ENCODE measurements at regions not wholly inside any gene's neighbourhood (a gene's known extent, or its start where the extent isn't known, plus 50 kb on each side); places are given as distances from the start of the nearest gene placed in this dataset.
"Not testable (repeated sequence)": the region's sequence is repeated elsewhere in the genome, so short reads cannot be mapped to it uniquely, and the experiment has no call there.

GRCh38 chr5:102554082-102554481 is 55.3 kb upstream of the SLCO6A1 start:
- Histone ChIP-seq H3K4me3 (ENCODE audit: insufficient read depth, low read depth, low read length) (no peak overlapping the region), H3K27me3 (ENCODE audit: control insufficient read depth, insufficient read depth, low read length) (no peaks in the 10 kb centered on the region), H3K36me3 (replicated peaks; ENCODE audit: control insufficient read depth, insufficient read depth, low read length) (no peaks in the 10 kb centered on the region)
- DNase-seq = no peak

DNA sequence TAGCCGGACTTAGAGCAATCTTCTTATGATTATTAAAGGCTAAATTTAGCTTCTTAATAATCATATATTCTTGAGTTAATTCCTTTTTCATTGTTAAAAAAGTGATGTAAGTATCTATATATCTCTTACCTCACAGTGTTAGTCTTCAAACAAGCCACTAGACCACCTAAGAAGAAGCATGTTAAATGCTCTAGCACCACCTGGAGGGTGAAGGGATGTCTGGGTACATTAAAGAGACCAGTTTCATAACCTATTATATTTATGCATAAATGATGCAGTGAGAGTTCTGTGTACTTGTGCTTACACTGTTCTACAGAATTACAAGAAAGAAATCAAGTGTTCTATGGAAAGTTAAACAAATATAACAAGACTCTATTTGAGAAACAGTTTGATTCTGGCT is 55.9 kb upstream of the SLCO6A1 start:
- H3K4me3 ChIP-seq (ENCODE audit: insufficient read depth, low read depth, low read length) = no peak overlapping the region
- H3K36me3 ChIP-seq (replicated peaks; ENCODE audit: control insufficient read depth, insufficient read depth, low read length) = no peaks in the 10 kb centered on the region
- no peaks in the 10 kb centered on the region for H3K27me3 ChIP-seq (ENCODE audit: control insufficient read depth, insufficient read depth, low read length)
- DNase-seq = no peak

- no peak overlapping the region for H3K4me3 ChIP-seq (ENCODE audit: insufficient read depth, low read depth, low read length)
- no peaks in the 10 kb centered on the region for H3K27me3 ChIP-seq (ENCODE audit: control insufficient read depth, insufficient read depth, low read length)
- peak; percentile 18 for DNase-seq
- H3K36me3 ChIP-seq (replicated peaks; ENCODE audit: control insufficient read depth, insufficient read depth, low read length) = no peaks in the 10 kb centered on the region
These were observed 63.3 kb upstream of the SLCO6A1 start for GRCh38 chr5:102561894-102562760.

DNA sequence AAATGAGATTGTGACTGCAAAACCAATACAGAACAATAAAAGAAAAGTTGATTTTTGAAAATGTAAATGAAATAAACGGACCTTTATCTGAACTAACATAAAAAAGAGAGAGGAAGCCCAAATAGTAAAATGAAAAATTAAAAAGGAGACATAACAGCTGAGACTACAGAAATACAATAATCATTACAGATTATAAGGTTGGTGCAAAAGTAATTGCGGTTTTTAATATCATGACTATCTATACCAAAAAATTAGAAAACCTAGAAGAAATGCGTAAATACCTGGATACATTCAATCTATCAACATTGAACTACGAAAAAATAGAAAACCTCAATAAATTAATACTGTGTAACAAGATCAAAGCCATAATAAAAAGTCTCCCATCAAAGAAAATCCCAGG is 71.9 kb upstream of the SLCO6A1 start:
- no peak overlapping the region for H3K4me3 ChIP-seq (ENCODE audit: insufficient read depth, low read depth, low read length)
- DNase-seq = no peak
- no peaks in the 10 kb centered on the region for H3K27me3 ChIP-seq (ENCODE audit: control insufficient read depth, insufficient read depth, low read length)
- no peaks in the 10 kb centered on the region for H3K36me3 ChIP-seq (replicated peaks; ENCODE audit: control insufficient read depth, insufficient read depth, low read length)

DNA sequence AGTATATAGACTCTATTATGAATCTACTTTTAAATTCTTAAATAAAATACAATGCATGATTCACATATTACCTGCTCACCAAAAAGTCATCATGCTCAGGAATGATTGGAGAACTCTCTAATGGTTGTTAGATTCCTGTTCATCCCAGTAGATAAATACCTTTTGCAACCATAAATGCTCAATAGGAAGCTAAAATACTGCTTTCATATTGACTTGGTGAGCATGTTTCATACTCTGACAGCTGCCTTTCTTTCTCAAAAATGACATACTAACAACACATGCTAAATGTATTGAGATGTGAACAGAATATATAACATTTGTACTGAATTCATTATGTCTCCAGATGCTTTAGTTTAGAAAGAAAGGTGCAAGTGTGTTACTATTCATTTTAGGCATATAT is 79.6 kb upstream of the SLCO6A1 start:
- Histone ChIP-seq H3K4me3 (ENCODE audit: insufficient read depth, low read depth, low read length) (no peak overlapping the region), H3K36me3 (replicated peaks; ENCODE audit: control insufficient read depth, insufficient read depth, low read length) (no peaks in the 10 kb centered on the region), H3K27me3 (ENCODE audit: control insufficient read depth, insufficient read depth, low read length) (no peaks in the 10 kb centered on the region)
- no peak for DNase-seq

GRCh38 chr5:102579379-102579778 is 80.6 kb upstream of the SLCO6A1 start:
- no peak overlapping the region for H3K4me3 ChIP-seq (ENCODE audit: insufficient read depth, low read depth, low read length)

DNA sequence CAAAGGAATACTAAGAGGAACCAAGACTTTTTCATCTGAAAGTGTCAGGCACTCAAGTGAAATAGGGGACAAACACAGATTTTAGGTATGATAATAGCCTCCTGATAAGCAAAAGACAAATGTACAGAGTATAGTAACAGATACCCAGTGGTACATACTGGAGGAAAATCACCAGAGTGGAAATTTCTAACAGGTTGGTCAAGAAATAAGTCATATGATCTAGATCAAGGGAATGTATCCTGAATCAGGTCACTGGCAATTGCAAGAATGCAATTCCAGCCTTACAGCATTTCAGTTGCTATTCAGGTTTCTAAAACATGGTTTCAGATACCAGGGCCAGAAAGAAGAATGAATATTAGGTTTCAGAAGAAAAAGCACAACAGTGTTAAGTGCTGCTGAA is 82.2 kb upstream of the SLCO6A1 start:
- Histone ChIP-seq H3K4me3 (ENCODE audit: insufficient read depth, low read depth, low read length) (no peak overlapping the region), H3K36me3 (replicated peaks; ENCODE audit: control insufficient read depth, insufficient read depth, low read length) (no peaks in the 10 kb centered on the region), H3K27me3 (ENCODE audit: control insufficient read depth, insufficient read depth, low read length) (no peaks in the 10 kb centered on the region)
- no peak for DNase-seq

More at GRCh38 chr5:102579379-102579778, 80.6 kb upstream of the SLCO6A1 start:
- H3K27me3 ChIP-seq (ENCODE audit: control insufficient read depth, insufficient read depth, low read length) = no peaks in the 10 kb centered on the region
- DNase-seq = no peak
- no peaks in the 10 kb centered on the region for H3K36me3 ChIP-seq (replicated peaks; ENCODE audit: control insufficient read depth, insufficient read depth, low read length)

DNA sequence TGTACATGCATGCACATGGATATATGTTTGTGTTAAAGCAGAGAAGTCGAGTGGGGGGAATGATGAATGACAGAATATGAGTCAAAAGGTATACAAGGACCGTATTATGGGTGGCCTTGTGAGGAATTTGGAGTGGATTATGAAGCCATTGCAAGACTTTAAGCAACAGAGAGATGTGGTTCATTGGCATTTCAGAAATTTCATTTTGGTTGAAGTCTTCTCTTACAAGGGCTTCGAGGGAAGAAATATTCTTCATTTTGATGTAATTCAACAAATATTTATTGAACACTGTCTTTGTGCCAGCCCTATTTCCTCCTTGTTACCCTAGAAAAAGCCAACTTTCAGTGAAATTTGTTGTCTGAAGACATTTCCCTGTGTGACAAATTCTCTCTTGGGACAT is 83.9 kb upstream of the SLCO6A1 start:
- Histone ChIP-seq H3K4me3 (ENCODE audit: insufficient read depth, low read depth, low read length) (no peak overlapping the region), H3K27me3 (ENCODE audit: control insufficient read depth, insufficient read depth, low read length) (no peaks in the 10 kb centered on the region), H3K36me3 (replicated peaks; ENCODE audit: control insufficient read depth, insufficient read depth, low read length) (no peaks in the 10 kb centered on the region)
- no peak for DNase-seq

- no peak for DNase-seq
- Histone ChIP-seq H3K4me3 (ENCODE audit: insufficient read depth, low read depth, low read length) (no peak overlapping the region), H3K27me3 (ENCODE audit: control insufficient read depth, insufficient read depth, low read length) (no peaks in the 10 kb centered on the region), H3K36me3 (replicated peaks; ENCODE audit: control insufficient read depth, insufficient read depth, low read length) (no peaks in the 10 kb centered on the region)
These were observed 84.7 kb upstream of the SLCO6A1 start for GRCh38 chr5:102583276-102584124.

DNA sequence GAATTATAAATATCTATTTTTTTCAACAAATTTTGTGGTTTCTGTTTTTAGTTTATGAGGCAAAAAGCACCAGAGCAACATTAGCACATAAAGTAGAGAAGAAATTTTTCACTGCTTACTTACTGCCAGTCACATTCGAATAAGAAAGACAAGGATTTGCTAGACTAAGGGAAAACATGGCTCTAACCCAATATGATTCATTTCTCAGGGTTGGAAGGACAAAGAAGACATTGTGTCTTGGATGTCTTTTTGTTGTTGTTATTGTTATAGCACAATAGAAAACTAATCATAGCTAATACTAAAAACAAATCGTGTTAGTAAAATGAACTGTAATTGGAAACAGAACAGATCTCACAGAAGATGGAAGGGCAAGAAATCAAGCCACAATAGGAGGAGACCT is 90.9 kb upstream of the SLCO6A1 start:
- DNase-seq = no peak
- Histone ChIP-seq H3K4me3 (ENCODE audit: insufficient read depth, low read depth, low read length) (no peak overlapping the region), H3K27me3 (ENCODE audit: control insufficient read depth, insufficient read depth, low read length) (no peaks in the 10 kb centered on the region), H3K36me3 (replicated peaks; ENCODE audit: control insufficient read depth, insufficient read depth, low read length) (no peaks in the 10 kb centered on the region)

GRCh38 chr5:102590467-102590866 is 91.7 kb upstream of the SLCO6A1 start:
- Histone ChIP-seq H3K4me3 (ENCODE audit: insufficient read depth, low read depth, low read length) (no peak overlapping the region), H3K36me3 (replicated peaks; ENCODE audit: control insufficient read depth, insufficient read depth, low read length) (no peaks in the 10 kb centered on the region), H3K27me3 (ENCODE audit: control insufficient read depth, insufficient read depth, low read length) (no peaks in the 10 kb centered on the region)
- no peak for DNase-seq

DNA sequence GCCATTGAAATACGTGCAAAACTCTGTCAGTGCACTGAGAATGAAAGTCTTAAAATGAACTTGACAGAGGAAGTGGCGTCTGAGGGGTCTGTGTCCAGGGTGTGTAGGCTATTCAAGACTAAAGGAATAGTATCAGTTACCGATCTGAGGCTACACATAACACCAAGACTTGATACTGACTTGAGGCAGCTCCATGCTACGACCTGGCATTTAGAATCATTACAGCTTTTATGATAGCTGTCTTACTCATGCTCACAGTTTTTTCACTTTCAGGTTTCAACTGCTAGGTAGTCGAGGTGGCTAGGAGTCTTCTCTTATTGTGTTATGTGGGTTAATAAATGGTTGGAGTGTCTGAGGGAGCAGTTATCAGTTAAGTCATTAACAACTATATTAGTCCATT is 92.8 kb upstream of the SLCO6A1 start:
- no peak for DNase-seq
- no peaks in the 10 kb centered on the region for H3K36me3 ChIP-seq (replicated peaks; ENCODE audit: control insufficient read depth, insufficient read depth, low read length)

GRCh38 chr5:102592586-102592985 is 93.8 kb upstream of the SLCO6A1 start:
- H3K36me3 ChIP-seq (replicated peaks; ENCODE audit: control insufficient read depth, insufficient read depth, low read length); H3K27me3 ChIP-seq (ENCODE audit: control insufficient read depth, insufficient read depth, low read length); DNase-seq; H3K4me3 ChIP-seq (ENCODE audit: insufficient read depth, low read depth, low read length): not testable (repeated sequence)

More for the DNA sequence above, 92.8 kb upstream of the SLCO6A1 start:
- no peaks in the 10 kb centered on the region; the same call in 1 of the 2 replicates for H3K27me3 ChIP-seq (ENCODE audit: control insufficient read depth, insufficient read depth, low read length)
- no peak overlapping the region for H3K4me3 ChIP-seq (ENCODE audit: insufficient read depth, low read depth, low read length)

GRCh38 chr5:102594192-102594591 is 95.4 kb upstream of the SLCO6A1 start:
- no peak for DNase-seq
- no peak overlapping the region for H3K4me3 ChIP-seq (ENCODE audit: insufficient read depth, low read depth, low read length)
- no peaks in the 10 kb centered on the region; the same call in 1 of the 2 replicates for H3K27me3 ChIP-seq (ENCODE audit: control insufficient read depth, insufficient read depth, low read length)
- no peaks in the 10 kb centered on the region for H3K36me3 ChIP-seq (replicated peaks; ENCODE audit: control insufficient read depth, insufficient read depth, low read length)

- no peak for DNase-seq
- Histone ChIP-seq H3K36me3 (replicated peaks; ENCODE audit: control insufficient read depth, insufficient read depth, low read length) (no peaks in the 10 kb centered on the region), H3K4me3 (ENCODE audit: insufficient read depth, low read depth, low read length) (no peak overlapping the region), H3K27me3 (ENCODE audit: control insufficient read depth, insufficient read depth, low read length) (no peaks in the 10 kb centered on the region; the same call in 1 of the 2 replicates)
These were observed 96.5 kb upstream of the SLCO6A1 start for GRCh38 chr5:102595332-102595731.
